Thoracic aorta (tissue), 2 donors: ENCODE measurements at regions not wholly inside any gene's neighbourhood (a gene's known extent, or its start where the extent isn't known, plus 50 kb on each side); places are given as distances from the start of the nearest gene placed in this dataset.

Experiments used
- ATAC-seq: fragments of 150-250 bp; one replicate; pipeline ENCODE4 v1.8.0; 2017; ENCODE audit warnings: low read depth; ENCODE audit not compliant: insufficient number of reproducible peaks, low FRiP score
- DNase-seq: peaks from one replicate; pipeline ENCODE4 v3.0.0-alpha.2; 2020; ENCODE audit warnings: low spot score
- H3K27ac ChIP-seq, 2 donors: fragments of 200-600 bp; sonication (generic); 1 replicate in 1 of 2; 2 replicates in 1 of 2; pipeline ENCODE4 v1.5.1; 2016; ENCODE audit warnings: mild to moderate bottlenecking in 2 of 2, moderate library complexity in 2 of 2
- H3K27me3 ChIP-seq: fragments of 200-600 bp; sonication (generic); replicated peaks from 2 replicates; pipeline ENCODE4 v1.6.0; 2016; ENCODE audit warnings: mild to moderate bottlenecking; ENCODE audit not compliant: insufficient read depth
- H3K36me3 ChIP-seq: fragments of 200-600 bp; sonication (generic); one replicate; pipeline ENCODE4 v1.5.1; 2016
- H3K4me1 ChIP-seq, 2 donors: fragments of 200-600 bp; sonication (generic); 1 replicate in 1 of 2; 2 replicates in 1 of 2; pipeline versions ENCODE4 v1.5.1 to v1.6.0; 2016; ENCODE audit warnings: low read depth in 2 of 2, mild to moderate bottlenecking in 1 of 2; ENCODE audit not compliant: control insufficient read depth in 1 of 2
- H3K4me3 ChIP-seq: fragments of 200-600 bp; sonication (generic); 2 replicates; pipeline ENCODE4 v1.5.1; 2016; ENCODE audit warnings: mild to moderate bottlenecking
- H3K9me3 ChIP-seq: fragments of 200-600 bp; sonication (generic); 2 replicates; pipeline ENCODE4 v1.5.1; 2016
- TF ChIP-seq, protein P1 (sequence below): fragments of 200-600 bp; sonication (generic); IDR thresholded peaks from one replicate; pipeline ENCODE4 v1.5.1; 2019; ENCODE audit warnings: antibody characterized with exemption

DNA sequence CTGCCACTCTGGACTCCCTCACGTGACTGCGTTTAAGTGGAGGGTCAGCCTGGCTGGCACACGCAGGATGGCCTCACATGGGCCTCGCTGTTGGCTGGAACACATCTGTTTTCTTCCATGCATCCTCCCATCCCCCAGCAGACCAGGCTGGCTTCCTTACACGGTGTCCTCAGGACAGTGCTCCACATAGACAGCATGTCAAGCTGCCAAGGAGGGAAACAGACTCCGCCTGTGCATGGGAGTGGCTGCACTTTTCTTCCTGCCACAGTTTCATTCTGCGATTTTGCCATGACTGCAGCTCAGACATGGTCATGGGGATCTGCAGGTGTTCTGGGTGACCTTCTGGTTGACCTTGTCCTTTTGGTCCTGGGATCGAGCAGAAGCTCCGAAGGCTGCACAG is 344.2 kb downstream of the SHANK2 start:
- H3K9me3 ChIP-seq, result no peaks in the 10 kb centered on the region
- no peaks in the 10 kb centered on the region for H3K4me1 ChIP-seq
- no peaks in the 10 kb centered on the region for H3K36me3 ChIP-seq
- DNase-seq, result no peak
- ATAC-seq, result no peak
- H3K27ac ChIP-seq, result no peak overlapping the region
- H3K4me3 ChIP-seq, result no peak overlapping the region
- no peaks in the 10 kb centered on the region for H3K27me3 ChIP-seq
- TF ChIP-seq, protein P1, sequence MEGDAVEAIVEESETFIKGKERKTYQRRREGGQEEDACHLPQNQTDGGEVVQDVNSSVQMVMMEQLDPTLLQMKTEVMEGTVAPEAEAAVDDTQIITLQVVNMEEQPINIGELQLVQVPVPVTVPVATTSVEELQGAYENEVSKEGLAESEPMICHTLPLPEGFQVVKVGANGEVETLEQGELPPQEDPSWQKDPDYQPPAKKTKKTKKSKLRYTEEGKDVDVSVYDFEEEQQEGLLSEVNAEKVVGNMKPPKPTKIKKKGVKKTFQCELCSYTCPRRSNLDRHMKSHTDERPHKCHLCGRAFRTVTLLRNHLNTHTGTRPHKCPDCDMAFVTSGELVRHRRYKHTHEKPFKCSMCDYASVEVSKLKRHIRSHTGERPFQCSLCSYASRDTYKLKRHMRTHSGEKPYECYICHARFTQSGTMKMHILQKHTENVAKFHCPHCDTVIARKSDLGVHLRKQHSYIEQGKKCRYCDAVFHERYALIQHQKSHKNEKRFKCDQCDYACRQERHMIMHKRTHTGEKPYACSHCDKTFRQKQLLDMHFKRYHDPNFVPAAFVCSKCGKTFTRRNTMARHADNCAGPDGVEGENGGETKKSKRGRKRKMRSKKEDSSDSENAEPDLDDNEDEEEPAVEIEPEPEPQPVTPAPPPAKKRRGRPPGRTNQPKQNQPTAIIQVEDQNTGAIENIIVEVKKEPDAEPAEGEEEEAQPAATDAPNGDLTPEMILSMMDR, result no peak

DNA sequence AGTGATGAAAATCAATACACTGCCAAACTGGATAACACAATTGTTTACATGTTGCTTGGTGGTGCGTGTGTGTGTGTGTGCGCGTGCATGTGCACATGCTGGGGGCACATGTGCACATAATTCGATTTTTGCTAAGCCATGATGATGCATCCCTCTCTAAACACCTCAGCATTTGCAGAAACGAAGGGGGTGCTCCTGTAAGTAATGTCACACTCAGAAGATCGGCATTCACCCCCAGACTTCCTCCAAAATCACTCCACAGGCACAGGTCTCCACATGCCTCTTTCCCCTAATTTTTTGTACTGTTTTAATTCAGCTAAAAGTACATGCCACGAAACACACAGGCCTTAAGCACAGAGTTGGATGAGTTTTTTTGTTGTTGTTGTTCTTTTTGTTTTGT is 341.5 kb downstream of the SHANK2 start:
- H3K36me3 ChIP-seq, result no peaks in the 10 kb centered on the region
- DNase-seq, result no peak
- no peaks in the 10 kb centered on the region for H3K4me1 ChIP-seq
- TF ChIP-seq, protein P1, result no peak
- no peaks in the 10 kb centered on the region for H3K27me3 ChIP-seq
- H3K9me3 ChIP-seq, result no peaks in the 10 kb centered on the region
- no peak overlapping the region for H3K4me3 ChIP-seq
- no peak for ATAC-seq
- H3K27ac ChIP-seq, result no peak overlapping the region

DNA sequence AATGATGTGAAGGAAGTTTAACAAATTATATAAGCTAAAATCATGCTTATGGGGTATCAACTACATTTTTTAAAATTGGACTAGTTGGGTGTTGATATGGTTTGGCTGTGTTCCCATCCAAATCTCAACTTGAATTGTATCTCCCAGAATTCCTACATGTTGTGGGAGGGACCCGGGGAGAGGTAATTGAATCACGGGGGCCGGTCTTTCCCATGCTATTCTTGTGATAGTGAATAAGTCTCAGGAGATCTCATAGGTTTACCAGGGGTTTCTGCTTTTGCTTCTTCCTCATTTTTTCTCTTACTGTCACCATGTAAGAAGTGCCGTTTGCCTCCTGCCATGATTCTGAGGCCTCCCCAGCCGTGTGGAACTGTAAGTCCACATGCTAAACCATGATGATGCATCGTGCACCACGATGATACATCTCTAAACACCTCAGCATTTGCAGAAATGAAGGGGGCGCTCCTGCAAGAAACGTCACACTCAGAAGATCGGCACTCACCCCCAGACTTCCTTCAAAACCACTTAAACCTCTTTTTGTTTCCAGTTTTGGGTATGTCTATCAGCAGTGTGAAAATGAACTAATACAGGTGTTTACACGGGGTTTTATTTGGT is 340.0 kb downstream of the SHANK2 start:
- Histone ChIP-seq H3K9me3 (no peaks in the 10 kb centered on the region), H3K27me3 (no peaks in the 10 kb centered on the region), H3K4me1 (no peaks in the 10 kb centered on the region), H3K36me3 (no peaks in the 10 kb centered on the region), H3K27ac (no peak overlapping the region), H3K4me3 (no peak overlapping the region)
- ATAC-seq (no peak), DNase-seq (no peak)
- TF ChIP-seq, protein P1, result no peak

DNA sequence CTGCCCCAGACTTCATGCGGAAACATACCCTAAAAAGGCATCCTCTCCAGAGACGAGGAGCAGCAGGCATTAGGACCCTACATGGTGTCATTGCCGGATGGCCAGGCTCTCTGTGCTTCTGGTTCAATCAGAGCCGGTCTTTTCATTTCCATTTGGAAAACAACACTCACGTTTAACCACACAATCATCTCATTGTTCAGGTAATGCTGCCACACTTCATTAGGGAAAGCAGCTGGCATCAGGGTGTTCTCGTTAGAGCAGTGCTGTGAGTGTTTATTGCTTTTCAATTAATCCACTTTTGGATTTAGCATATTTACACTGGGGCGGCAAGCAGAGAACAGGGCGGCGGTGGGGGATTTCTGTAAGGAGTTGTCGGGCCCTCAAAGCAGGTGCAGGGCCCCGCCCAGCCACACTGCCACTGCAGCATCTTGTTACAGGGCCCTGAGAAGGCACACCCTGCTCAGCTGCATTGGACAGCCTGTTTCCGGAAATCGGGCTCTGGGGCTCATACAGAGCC is 338.6 kb downstream of the SHANK2 start:
- Histone ChIP-seq H3K4me1 (no peaks in the 10 kb centered on the region), H3K27me3 (no peaks in the 10 kb centered on the region), H3K4me3 (no peak overlapping the region), H3K36me3 (no peaks in the 10 kb centered on the region), H3K9me3 (no peaks in the 10 kb centered on the region), H3K27ac (no peak overlapping the region)
- DNase-seq (no peak), ATAC-seq (no peak)
- TF ChIP-seq, protein P1, result no peak

DNA sequence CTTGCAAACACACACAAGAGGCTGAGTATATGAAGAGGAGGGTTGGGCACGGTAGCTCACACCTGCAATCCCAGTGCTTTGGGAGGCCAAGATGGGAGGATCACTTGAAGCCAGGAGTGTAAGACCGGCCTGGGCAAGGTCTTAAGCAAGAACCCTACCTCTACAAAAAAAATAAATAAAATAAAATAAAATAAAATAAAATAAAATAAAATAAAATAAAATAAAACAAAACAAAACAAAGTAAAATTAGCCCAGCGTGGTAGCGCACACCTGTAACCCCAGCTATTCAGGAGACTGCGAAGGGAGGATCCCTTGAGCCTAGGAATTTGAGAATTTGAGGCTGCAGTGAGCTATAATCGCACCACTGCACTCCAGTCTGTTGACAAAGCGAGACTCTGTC is 337.9 kb downstream of the SHANK2 start:
- ATAC-seq, result no peak
- no peak for DNase-seq
- Histone ChIP-seq H3K4me1 (no peaks in the 10 kb centered on the region), H3K27me3 (no peaks in the 10 kb centered on the region), H3K9me3 (no peaks in the 10 kb centered on the region), H3K4me3 (no peak overlapping the region), H3K36me3 (no peaks in the 10 kb centered on the region), H3K27ac (no peak overlapping the region)
- TF ChIP-seq, protein P1, result no peak
